ENCODE measurements at regions not wholly inside any gene's neighbourhood (a gene's known extent, or its start where the extent isn't known, plus 50 kb on each side); places are given as distances from the start of the nearest gene placed in this dataset.
A peak's percentile ranks its signal among the peaks of the same experiment; 100 is the strongest.

DNA sequence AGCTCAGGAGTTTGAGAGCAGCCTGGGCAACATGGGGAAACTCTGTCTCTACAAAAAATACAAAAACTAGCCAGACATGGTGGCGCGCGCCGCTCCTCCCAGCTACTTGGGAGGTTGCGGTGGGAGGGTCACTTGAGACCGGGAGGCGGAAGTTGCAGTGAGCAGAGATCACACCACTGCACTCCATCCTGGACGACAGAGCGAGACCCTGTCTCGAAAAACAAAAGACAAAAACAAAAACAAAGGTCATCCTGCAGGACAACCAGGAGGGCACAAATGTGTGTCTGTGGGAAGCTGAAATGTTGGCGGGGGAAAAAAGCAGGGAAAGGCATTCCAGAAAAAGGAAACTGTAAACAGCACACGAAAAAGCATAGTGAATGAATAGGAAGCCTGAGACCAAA is 104.1 kb upstream of the HNRNPU start:
- Mint-ChIP-seq H3K36me3 (ENCODE audit: low read depth) (no peaks in the 10 kb centered on the region), H3K4me3 (peak overlapping the region; percentile 88 to 97 (median 95)), H3K27ac (peak overlapping the region; percentile 99 to 100 (median 100)), H3K27me3 (ENCODE audit: low read depth) (no peaks in the 10 kb centered on the region), H3K4me1 (peaks cover 42% of the 10 kb centered on the region), H3K9me3 (no peaks in the 10 kb centered on the region)
- no peak for TF ChIP-seq CTCF (IDR thresholded peaks at IDR 0.05; ENCODE audit: unreplicated experiment in 3 of 3)

DNA sequence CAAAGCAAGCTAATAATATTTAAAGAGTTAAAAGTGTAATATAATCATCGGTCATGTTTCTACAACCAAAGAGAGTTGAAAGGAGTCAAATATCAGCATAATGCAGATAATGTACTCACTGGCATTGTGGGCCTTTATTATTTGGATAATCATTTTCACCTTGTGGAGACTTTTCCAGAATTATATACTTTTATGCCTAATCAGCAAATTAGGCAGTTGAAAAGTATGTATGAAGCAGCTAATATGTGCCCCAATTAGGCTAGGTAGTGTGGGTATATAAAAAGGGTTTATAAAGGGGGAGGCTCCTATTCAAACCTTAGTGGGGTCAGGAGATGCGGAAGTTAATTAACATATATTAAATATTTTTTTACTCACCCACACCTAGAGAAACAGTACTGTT is 102.8 kb upstream of the HNRNPU start:
- Mint-ChIP-seq H3K4me1 (peaks cover 38% of the 10 kb centered on the region), H3K36me3 (ENCODE audit: low read depth) (no peaks in the 10 kb centered on the region), H3K9me3 (no peaks in the 10 kb centered on the region), H3K27ac (peak overlapping the region; percentile 60 to 93 (median 87)), H3K27me3 (ENCODE audit: low read depth) (no peaks in the 10 kb centered on the region), H3K4me3 (peak overlapping the region; percentile 56 to 72 (median 64))
- TF ChIP-seq CTCF (IDR thresholded peaks at IDR 0.05; ENCODE audit: unreplicated experiment in 3 of 3): no peak

DNA sequence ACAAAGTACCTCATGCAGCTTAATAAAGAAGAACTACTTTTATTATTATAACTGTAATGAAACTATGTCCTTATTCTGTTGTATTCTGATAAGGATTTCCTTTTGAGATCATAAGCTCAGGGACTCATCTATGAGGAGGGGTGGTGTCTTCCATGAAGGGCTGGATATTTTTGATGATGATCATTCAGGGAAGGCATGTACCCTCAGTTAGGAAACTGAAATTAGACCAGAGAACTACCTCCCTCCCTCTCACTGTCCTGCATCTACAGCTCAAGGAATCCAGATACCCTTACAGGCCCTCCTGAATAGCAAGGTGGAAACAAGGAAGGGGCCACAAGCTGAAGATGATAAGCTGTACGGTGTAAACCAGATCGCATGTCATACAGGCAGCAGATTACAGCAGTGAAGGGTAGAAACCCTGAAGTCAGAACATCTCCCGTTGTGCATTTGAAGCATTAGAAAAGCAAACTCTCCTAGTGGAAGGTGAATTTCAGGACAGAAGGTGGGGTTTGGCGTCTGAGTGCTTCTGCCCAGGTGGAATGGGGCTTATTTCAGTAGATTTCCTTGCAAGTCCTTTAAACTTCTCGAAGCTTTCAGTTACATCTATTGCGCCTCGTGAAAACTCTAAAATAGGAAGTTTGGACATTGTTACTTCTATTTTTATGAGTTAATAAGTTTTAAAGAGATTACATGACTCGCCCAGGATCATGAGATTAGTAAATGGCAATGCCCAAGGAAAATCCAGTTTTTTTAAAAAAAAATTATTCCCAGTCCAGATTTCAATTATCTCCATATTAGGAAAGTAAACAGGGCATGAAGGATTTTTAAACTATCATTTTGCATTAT is 101.1 kb upstream of the HNRNPU start:
- H3K27me3 Mint-ChIP-seq (ENCODE audit: low read depth): no peaks in the 10 kb centered on the region
- no peak for TF ChIP-seq CTCF (IDR thresholded peaks at IDR 0.05; ENCODE audit: unreplicated experiment in 3 of 3)
- H3K4me1 Mint-ChIP-seq: peaks cover 37% of the 10 kb centered on the region
- H3K36me3 Mint-ChIP-seq (ENCODE audit: low read depth): no peaks in the 10 kb centered on the region
- H3K4me3 Mint-ChIP-seq: no peak overlapping the region
- peak overlapping the region in 2 of 3 experiments; percentile 14 to 25 for H3K27ac Mint-ChIP-seq
- no peaks in the 10 kb centered on the region for H3K9me3 Mint-ChIP-seq

DNA sequence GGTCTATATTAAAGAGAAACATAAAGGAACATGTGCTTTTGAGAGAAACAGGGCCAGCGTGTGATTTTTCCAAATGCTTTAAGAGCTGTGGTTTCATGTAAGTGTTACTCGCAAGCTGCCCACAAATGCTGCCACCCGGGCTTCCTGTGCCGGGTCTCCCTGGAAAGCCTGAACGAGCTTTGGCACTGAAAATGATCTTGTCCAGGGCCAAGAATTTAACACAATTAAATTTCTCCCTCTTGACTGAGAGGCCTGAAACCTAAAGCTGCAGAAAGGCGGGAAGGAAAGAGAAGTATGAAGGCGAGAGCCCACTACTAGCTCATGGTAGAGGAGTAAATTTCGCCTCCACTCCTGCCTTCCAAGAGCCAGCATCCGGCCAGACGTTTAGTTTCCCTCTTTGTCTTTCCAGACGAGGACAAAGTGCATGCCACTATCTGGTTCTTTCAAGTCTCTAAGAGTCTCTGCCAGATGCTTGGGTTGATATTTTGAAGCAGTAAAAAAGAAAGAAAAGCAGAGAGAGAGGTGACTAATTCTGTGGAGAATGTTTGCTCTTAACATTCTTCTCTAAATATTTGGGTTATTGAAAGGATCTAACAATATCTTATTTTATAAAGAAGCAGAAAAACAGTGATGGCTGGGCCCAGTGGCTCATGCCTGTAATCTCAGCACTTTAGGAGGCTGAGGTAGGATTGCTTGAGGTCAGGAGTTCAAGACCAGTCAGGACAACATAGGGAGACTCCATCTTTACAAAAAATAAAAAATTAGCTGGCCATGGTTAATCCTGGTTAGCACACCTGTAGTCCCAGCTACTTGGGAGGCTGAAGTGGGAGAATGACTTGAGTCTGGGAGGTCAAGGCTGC is 100.0 kb upstream of the HNRNPU start:
- TF ChIP-seq CTCF (IDR thresholded peaks at IDR 0.05; ENCODE audit: unreplicated experiment in 3 of 3): no peak
- Mint-ChIP-seq H3K27ac (peak overlapping the region; percentile 2 to 87 (median 63)), H3K9me3 (no peaks in the 10 kb centered on the region), H3K4me3 (no peak overlapping the region), H3K36me3 (ENCODE audit: low read depth) (no peaks in the 10 kb centered on the region), H3K4me1 (peaks cover 38% of the 10 kb centered on the region), H3K27me3 (ENCODE audit: low read depth) (no peaks in the 10 kb centered on the region)

DNA sequence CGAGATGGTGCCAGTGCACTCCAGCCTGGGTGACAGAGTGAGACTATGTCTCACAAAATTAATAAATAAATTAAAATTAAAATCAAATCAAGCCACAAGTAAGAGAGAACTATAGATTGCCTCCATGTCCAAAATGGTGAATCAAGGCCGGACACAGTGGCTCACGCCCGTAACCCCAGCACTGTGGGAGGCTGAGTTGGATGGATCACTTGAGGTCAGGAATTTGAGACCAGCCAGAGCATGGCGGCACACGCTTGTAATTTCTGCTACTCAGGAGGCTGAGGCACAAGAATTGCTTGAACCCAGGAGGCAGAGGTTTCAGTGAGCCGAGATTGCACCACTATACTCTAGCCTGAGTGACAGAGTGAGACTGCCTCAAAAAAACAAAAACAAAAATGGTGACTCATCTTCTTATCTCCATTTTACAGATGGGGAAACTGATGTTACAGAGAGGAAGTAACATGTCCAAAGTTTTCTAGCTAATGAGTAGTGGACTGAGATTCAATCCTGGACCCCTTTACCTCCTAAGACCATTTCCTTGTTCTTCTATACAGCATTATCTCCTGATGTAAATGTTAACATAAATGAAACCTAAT is 99.0 kb upstream of the HNRNPU start:
- H3K27ac Mint-ChIP-seq: peak overlapping the region; percentile 2 to 87 (median 63)
- H3K36me3 Mint-ChIP-seq (ENCODE audit: low read depth): no peaks in the 10 kb centered on the region

More for the DNA sequence above, 99.0 kb upstream of the HNRNPU start:
- Mint-ChIP-seq H3K4me3 (no peak overlapping the region), H3K27me3 (ENCODE audit: low read depth) (no peaks in the 10 kb centered on the region), H3K4me1 (peaks cover 33% of the 10 kb centered on the region), H3K9me3 (no peaks in the 10 kb centered on the region)
- no peak for TF ChIP-seq CTCF (IDR thresholded peaks at IDR 0.05; ENCODE audit: unreplicated experiment in 3 of 3)

Measured in nephron (organoid).